ENCODE measurements at regions not wholly inside any gene's neighbourhood (a gene's known extent, or its start where the extent isn't known, plus 50 kb on each side); places are given as distances from the start of the nearest gene placed in this dataset.

DNA sequence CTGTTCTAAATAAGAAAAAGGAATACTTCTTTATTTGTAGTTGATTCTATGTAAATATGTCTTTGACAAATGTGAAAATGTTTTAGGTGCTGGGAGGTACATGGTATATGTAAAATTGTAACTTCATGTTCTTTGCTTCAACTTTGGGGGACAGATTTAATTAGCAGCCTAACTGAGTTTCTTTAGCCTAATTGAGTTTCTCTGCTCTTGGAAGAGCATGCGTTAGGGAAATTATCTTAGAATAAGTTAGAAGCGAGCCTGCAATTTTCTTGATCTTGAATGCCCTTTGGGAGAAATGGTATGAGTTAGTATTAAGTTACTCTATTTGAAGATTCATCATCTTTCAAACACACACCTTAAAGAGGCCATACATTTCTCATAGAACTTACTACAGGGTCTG is 194.3 kb downstream of the AEBP2 start:
- no peak for TF ChIP-seq NFIC (IDR thresholded peaks at IDR 0.05)
- no peak for TF ChIP-seq FOXM1 (IDR thresholded peaks at IDR 0.05; ENCODE audit: borderline replicate concordance, low read depth)
- no peak for TF ChIP-seq TAF1 (IDR thresholded peaks at IDR 0.05; ENCODE audit: low read depth)
- TF ChIP-seq ZBTB7A (IDR thresholded peaks at IDR 0.05; ENCODE audit: low read depth): no peak
- no peak for TF ChIP-seq YY1 (IDR thresholded peaks at IDR 0.05; ENCODE audit: low read depth)
- no peak for TF ChIP-seq EGR1 (IDR thresholded peaks at IDR 0.05)
- TF ChIP-seq, protein P1, sequence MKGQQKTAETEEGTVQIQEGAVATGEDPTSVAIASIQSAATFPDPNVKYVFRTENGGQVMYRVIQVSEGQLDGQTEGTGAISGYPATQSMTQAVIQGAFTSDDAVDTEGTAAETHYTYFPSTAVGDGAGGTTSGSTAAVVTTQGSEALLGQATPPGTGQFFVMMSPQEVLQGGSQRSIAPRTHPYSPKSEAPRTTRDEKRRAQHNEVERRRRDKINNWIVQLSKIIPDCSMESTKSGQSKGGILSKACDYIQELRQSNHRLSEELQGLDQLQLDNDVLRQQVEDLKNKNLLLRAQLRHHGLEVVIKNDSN (IDR thresholded peaks at IDR 0.05): no peak
- TF ChIP-seq EP300 (IDR thresholded peaks at IDR 0.05; ENCODE audit: borderline replicate concordance): no peak
- no peak for TF ChIP-seq TCF12 (IDR thresholded peaks at IDR 0.05; ENCODE audit: low read depth)
- no peak for TF ChIP-seq TEAD4 (IDR thresholded peaks at IDR 0.05)

DNA sequence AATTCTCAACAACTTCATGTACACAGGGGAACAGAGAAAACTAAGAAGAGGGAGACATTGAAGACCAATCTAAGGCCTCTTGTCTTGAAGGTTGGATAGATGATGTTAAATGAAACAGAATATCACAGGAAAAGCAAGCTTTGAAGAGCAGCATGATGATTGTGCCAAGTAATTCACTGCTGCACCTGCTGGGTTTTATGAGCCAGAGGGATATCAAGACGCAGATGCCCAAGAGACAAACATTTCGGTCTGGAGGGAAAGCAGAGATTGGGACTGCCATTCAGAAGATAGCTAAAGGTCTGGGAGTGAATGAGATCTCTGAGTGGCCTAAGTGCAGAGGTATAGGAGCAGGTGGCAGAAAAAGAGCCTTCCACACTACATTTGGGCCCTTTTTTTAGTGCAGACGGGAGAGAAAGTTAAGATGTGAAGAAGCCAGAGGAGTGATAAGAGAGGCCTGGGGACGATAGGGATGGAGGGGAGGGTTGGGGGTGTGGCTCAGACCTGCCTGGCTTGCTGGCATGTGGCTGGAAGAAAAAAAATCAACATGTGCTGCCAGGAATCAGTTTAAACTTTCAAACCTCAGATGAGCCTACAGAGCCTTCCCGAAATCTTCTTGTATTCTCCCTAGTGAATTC is 200.6 kb downstream of the AEBP2 start:
- TF ChIP-seq FOXM1 (IDR thresholded peaks at IDR 0.05; ENCODE audit: borderline replicate concordance, low read depth) (no peak), CREB1 (IDR thresholded peaks at IDR 0.05; ENCODE audit: low read depth) (no peak), TEAD4 (IDR thresholded peaks at IDR 0.05) (no peak), EGR1 (IDR thresholded peaks at IDR 0.05) (no peak), CEBPB (IDR thresholded peaks at IDR 0.05) (no peak), TAF1 (IDR thresholded peaks at IDR 0.05; ENCODE audit: low read depth) (no peak), TCF12 (IDR thresholded peaks at IDR 0.05; ENCODE audit: low read depth) (no peak), EP300 (IDR thresholded peaks at IDR 0.05; ENCODE audit: borderline replicate concordance) (no peak), REST (IDR thresholded peaks at IDR 0.05; ENCODE audit: low read depth) (no peak), NFIC (IDR thresholded peaks at IDR 0.05) (no peak), ZBTB7A (IDR thresholded peaks at IDR 0.05; ENCODE audit: low read depth) (no peak), YY1 (IDR thresholded peaks at IDR 0.05; ENCODE audit: low read depth) (no peak)
- TF ChIP-seq, protein P2, sequence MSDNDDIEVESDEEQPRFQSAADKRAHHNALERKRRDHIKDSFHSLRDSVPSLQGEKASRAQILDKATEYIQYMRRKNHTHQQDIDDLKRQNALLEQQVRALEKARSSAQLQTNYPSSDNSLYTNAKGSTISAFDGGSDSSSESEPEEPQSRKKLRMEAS (IDR thresholded peaks at IDR 0.05): no peak
- TF ChIP-seq, protein P1 (IDR thresholded peaks at IDR 0.05): no peak

DNA sequence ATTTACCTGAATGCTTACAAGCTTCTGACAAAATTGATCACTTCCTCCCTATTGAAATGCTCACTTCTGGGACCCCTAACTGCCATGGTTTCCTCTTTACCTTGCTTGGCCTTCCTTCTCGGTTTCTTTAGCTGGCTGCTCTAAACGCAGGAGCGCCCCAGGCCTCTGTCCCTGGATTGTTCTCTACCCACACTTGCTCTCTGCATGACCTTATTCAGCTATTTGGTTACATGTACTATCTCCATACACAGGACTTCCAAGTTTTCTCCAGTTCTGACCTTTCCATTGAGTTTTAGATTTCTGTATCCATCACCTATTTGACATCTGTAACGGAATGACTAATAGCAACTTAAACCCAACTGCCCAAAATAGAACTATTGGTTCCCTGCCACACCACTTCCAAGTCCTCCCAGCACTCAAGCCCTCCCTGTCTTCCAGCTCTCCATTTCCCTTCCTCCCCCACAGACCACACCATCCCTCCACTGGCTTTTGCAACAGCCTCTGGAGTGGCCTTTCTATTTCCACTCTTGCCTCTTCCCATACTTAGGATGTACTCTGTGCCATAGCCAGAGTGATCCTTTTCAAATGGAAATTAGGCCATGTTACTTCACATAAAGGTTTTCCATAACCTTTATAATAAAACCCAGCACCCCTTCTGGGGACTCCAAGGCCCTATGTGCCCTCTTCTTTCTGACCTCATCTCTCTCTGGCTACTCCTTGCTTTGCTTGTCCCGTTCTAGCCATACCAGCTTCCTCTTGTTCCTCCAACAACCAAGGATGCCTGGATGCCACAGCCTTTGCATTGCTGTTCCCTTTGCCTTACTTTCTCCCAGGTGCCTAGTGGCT is 202.2 kb downstream of the AEBP2 start:
- TF ChIP-seq FOXM1 (IDR thresholded peaks at IDR 0.05; ENCODE audit: borderline replicate concordance, low read depth) (no peak), TEAD4 (IDR thresholded peaks at IDR 0.05) (no peak), EP300 (IDR thresholded peaks at IDR 0.05; ENCODE audit: borderline replicate concordance) (no peak), NFIC (IDR thresholded peaks at IDR 0.05) (no peak), RAD21 (IDR thresholded peaks at IDR 0.05; ENCODE audit: low read depth) (no peak), CREB1 (IDR thresholded peaks at IDR 0.05; ENCODE audit: low read depth) (no peak)

DNA sequence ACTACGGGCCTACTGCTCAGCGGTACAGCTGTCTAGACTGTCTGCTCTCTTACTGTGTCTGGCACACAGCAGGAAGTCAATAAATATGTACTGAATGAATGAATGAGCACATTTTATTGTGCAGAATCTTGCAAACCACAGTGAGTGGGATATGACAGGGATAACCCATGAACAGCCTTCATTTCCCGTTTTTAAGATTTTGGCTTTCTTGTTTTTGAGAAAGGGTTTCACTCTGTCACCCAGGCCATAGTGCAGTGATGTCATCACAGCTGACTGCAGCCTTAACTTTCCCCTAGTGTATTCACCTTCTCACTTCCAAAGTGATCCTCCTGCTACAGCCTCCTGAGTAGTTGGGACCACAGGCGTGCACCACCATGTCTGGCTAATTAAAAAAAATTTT is 203.1 kb downstream of the AEBP2 start:
- TF ChIP-seq TAF1 (IDR thresholded peaks at IDR 0.05; ENCODE audit: low read depth) (no peak), TEAD4 (IDR thresholded peaks at IDR 0.05) (no peak), CREB1 (IDR thresholded peaks at IDR 0.05; ENCODE audit: low read depth) (no peak), EGR1 (IDR thresholded peaks at IDR 0.05) (no peak), NFIC (IDR thresholded peaks at IDR 0.05) (no peak), RAD21 (IDR thresholded peaks at IDR 0.05; ENCODE audit: low read depth) (no peak), CEBPB (IDR thresholded peaks at IDR 0.05) (no peak), ZBTB7A (IDR thresholded peaks at IDR 0.05; ENCODE audit: low read depth) (no peak), YY1 (IDR thresholded peaks at IDR 0.05; ENCODE audit: low read depth) (no peak), FOXM1 (IDR thresholded peaks at IDR 0.05; ENCODE audit: borderline replicate concordance, low read depth) (no peak)
- TF ChIP-seq, protein P2 (IDR thresholded peaks at IDR 0.05): no peak

GRCh38 chr12:19643635-19644034 is 204.3 kb downstream of the AEBP2 start:
- TF ChIP-seq TEAD4 (IDR thresholded peaks at IDR 0.05): no peak
- TF ChIP-seq, protein P1 (IDR thresholded peaks at IDR 0.05): no peak
- no peak for TF ChIP-seq FOXM1 (IDR thresholded peaks at IDR 0.05; ENCODE audit: borderline replicate concordance, low read depth)
- peak; percentile 72 for TF ChIP-seq RAD21 (IDR thresholded peaks at IDR 0.05; ENCODE audit: low read depth)
- peak; percentile 82 for TF ChIP-seq CEBPB (IDR thresholded peaks at IDR 0.05)
- TF ChIP-seq TAF1 (IDR thresholded peaks at IDR 0.05; ENCODE audit: low read depth): no peak
- TF ChIP-seq ZBTB7A (IDR thresholded peaks at IDR 0.05; ENCODE audit: low read depth): no peak
- TF ChIP-seq REST (IDR thresholded peaks at IDR 0.05; ENCODE audit: low read depth): no peak
- TF ChIP-seq EGR1 (IDR thresholded peaks at IDR 0.05): no peak
- no peak for TF ChIP-seq EP300 (IDR thresholded peaks at IDR 0.05; ENCODE audit: borderline replicate concordance)
